Neural crest cell (in vitro differentiated cells): ENCODE measurements at regions not wholly inside any gene's neighbourhood (a gene's known extent, or its start where the extent isn't known, plus 50 kb on each side); places are given as distances from the start of the nearest gene placed in this dataset.

Experiments
- DNase-seq: peaks from one replicate; pipeline ENCODE4 v3.0.0; 2021; ENCODE audit warnings: low read depth, mixed read lengths, low spot score
- H3K27ac Mint-ChIP-seq: one replicate; pipeline ENCODE4 v1.8.0; 2021; ENCODE audit warnings: mild to moderate bottlenecking, mixed read lengths; ENCODE audit not compliant: unreplicated experiment
- H3K27me3 Mint-ChIP-seq: 2 replicates; pipeline ENCODE4 v1.8.0; 2021; ENCODE audit warnings: low read depth, mild to moderate bottlenecking, mixed read lengths
- H3K36me3 Mint-ChIP-seq: 2 replicates; pipeline ENCODE4 v1.8.0; 2021; ENCODE audit warnings: low read depth, mild to moderate bottlenecking, mixed read lengths
- H3K4me1 Mint-ChIP-seq: 2 replicates; pipeline ENCODE4 v1.8.0; 2021; ENCODE audit warnings: mixed read lengths
- H3K4me3 Mint-ChIP-seq: one replicate; pipeline ENCODE4 v1.8.0; 2021; ENCODE audit warnings: mild to moderate bottlenecking, mixed read lengths
- H3K9me3 Mint-ChIP-seq: 2 replicates; pipeline ENCODE4 v1.8.0; 2021; ENCODE audit warnings: mixed read lengths
- TF ChIP-seq, protein P1 (sequence below): fragments of 200-600 bp; sonication (generic); conservative IDR thresholded peaks from 2 replicates; pipeline ENCODE4 v1.5.0; 2021; ENCODE audit warnings: antibody characterized with exemption, mild to moderate bottlenecking

- Mint-ChIP-seq H3K9me3 (peaks cover 2% of the 10 kb centered on the region), H3K4me3 (no peak overlapping the region), H3K4me1 (no peaks in the 10 kb centered on the region), H3K27ac (no peak overlapping the region), H3K36me3 (no peaks in the 10 kb centered on the region), H3K27me3 (no peaks in the 10 kb centered on the region)
- TF ChIP-seq, protein P1, sequence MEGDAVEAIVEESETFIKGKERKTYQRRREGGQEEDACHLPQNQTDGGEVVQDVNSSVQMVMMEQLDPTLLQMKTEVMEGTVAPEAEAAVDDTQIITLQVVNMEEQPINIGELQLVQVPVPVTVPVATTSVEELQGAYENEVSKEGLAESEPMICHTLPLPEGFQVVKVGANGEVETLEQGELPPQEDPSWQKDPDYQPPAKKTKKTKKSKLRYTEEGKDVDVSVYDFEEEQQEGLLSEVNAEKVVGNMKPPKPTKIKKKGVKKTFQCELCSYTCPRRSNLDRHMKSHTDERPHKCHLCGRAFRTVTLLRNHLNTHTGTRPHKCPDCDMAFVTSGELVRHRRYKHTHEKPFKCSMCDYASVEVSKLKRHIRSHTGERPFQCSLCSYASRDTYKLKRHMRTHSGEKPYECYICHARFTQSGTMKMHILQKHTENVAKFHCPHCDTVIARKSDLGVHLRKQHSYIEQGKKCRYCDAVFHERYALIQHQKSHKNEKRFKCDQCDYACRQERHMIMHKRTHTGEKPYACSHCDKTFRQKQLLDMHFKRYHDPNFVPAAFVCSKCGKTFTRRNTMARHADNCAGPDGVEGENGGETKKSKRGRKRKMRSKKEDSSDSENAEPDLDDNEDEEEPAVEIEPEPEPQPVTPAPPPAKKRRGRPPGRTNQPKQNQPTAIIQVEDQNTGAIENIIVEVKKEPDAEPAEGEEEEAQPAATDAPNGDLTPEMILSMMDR: no peak
- no peak for DNase-seq
These were observed 283.1 kb upstream of the POU3F1 start for GRCh38 chr1:38329644-38330043.

GRCh38 chr1:38328278-38329035 lies 281.9 kb upstream of the POU3F1 start:
- TF ChIP-seq, protein P1: no peak
- Mint-ChIP-seq H3K4me1 (no peaks in the 10 kb centered on the region), H3K9me3 (peaks cover 2% of the 10 kb centered on the region), H3K36me3 (no peaks in the 10 kb centered on the region), H3K27me3 (no peaks in the 10 kb centered on the region), H3K27ac (no peak overlapping the region), H3K4me3 (no peak overlapping the region)
- DNase-seq: no peak

- Mint-ChIP-seq H3K27me3 (no peaks in the 10 kb centered on the region), H3K27ac (no peak overlapping the region), H3K36me3 (no peaks in the 10 kb centered on the region), H3K4me3 (no peak overlapping the region), H3K4me1 (no peaks in the 10 kb centered on the region), H3K9me3 (peaks cover 7% of the 10 kb centered on the region)
- TF ChIP-seq, protein P1: no peak
- DNase-seq: no peak
These were observed 281.0 kb upstream of the POU3F1 start for GRCh38 chr1:38327559-38327973.

DNA sequence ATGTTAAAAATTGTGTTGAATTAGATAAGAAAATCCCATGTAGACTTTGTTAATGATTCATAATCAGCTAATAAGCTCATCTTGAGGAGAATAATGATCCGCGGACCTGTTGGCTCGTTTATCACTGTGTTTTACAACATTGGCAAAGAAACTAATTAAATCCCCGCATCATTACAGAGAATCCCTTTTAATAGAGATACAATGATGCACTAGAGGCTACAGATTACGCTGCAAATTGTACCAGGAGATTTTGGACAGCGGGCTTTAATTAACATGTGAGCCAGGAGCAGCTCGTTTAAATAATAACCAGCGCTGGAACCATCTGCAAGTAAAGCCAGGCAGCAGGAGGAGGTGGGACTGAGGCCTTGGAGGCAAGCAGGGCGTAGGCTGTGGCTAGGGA lies 280.3 kb upstream of the POU3F1 start:
- Mint-ChIP-seq H3K4me1 (no peaks in the 10 kb centered on the region), H3K4me3 (no peak overlapping the region), H3K9me3 (peaks cover 7% of the 10 kb centered on the region), H3K27ac (no peak overlapping the region), H3K27me3 (no peaks in the 10 kb centered on the region), H3K36me3 (no peaks in the 10 kb centered on the region)
- TF ChIP-seq, protein P1: no peak
- DNase-seq: no peak

GRCh38 chr1:38326135-38326534 lies 279.5 kb upstream of the POU3F1 start:
- no peak for DNase-seq
- Mint-ChIP-seq H3K36me3 (no peaks in the 10 kb centered on the region), H3K4me1 (no peaks in the 10 kb centered on the region), H3K27me3 (no peaks in the 10 kb centered on the region), H3K9me3 (peaks cover 7% of the 10 kb centered on the region), H3K27ac (no peak overlapping the region), H3K4me3 (no peak overlapping the region)
- TF ChIP-seq, protein P1: no peak
